ENCODE measurements at regions not wholly inside any gene's neighbourhood (a gene's known extent, or its start where the extent isn't known, plus 50 kb on each side); places are given as distances from the start of the nearest gene placed in this dataset.

- no peak for FAIRE-seq
These were observed 2206.0 kb downstream of the MRPL39 start for GRCh38 chr21:23401278-23401677.

GRCh38 chr21:23398726-23399125, 2208.6 kb downstream of the MRPL39 start:
- H4K20me1 ChIP-seq (ENCODE audit: insufficient read depth, low read length): no peaks in the 10 kb centered on the region
- H3K9ac ChIP-seq (ENCODE audit: low read length): no peak overlapping the region
- no peak overlapping the region for H3K4me2 ChIP-seq (ENCODE audit: low read length)
- H3K4me3 ChIP-seq (ENCODE audit: insufficient read depth, low read depth, low read length): no peak overlapping the region
- H3K4me1 ChIP-seq (ENCODE audit: insufficient read depth, low read length): no peaks in the 10 kb centered on the region
- no peak for TF ChIP-seq CTCF (IDR thresholded peaks at IDR 0.05; ENCODE audit: insufficient read depth, low read depth, low read length)
- TF ChIP-seq EZH2 (IDR thresholded peaks at IDR 0.05; ENCODE audit: insufficient read depth, low read length): no peak
- Mint-ChIP-seq H3K27ac (ENCODE audit: unreplicated experiment) (no peak overlapping the region), H3K36me3 (ENCODE audit: low read depth, unreplicated experiment) (no peaks in the 10 kb centered on the region), H3K4me1 (ENCODE audit: low read depth, unreplicated experiment) (no peaks in the 10 kb centered on the region), H3K27me3 (ENCODE audit: low read depth, unreplicated experiment) (no peaks in the 10 kb centered on the region), H3K4me3 (ENCODE audit: unreplicated experiment) (no peak overlapping the region), H3K9me3 (ENCODE audit: unreplicated experiment) (peaks cover 1% of the 10 kb centered on the region)
- H3K79me2 ChIP-seq (ENCODE audit: insufficient read depth, low read length): no peaks in the 10 kb centered on the region
- H2AFZ ChIP-seq (ENCODE audit: low read depth, low read length): no peak overlapping the region
- no peak overlapping the region for H3K27ac ChIP-seq (ENCODE audit: low read depth, low read length)
- no peak for DNase-seq (ENCODE audit: low read depth)
- H3K27me3 ChIP-seq (ENCODE audit: insufficient read depth, low read length): no peaks in the 10 kb centered on the region
- H3K9me3 ChIP-seq (ENCODE audit: insufficient read depth, low read depth, low read length): no peaks in the 10 kb centered on the region
- H3K36me3 ChIP-seq (ENCODE audit: insufficient read depth, low read length): no peaks in the 10 kb centered on the region
- no peak for FAIRE-seq

More at GRCh38 chr21:23401278-23401677, 2206.0 kb downstream of the MRPL39 start:
- Histone ChIP-seq H3K4me3 (ENCODE audit: insufficient read depth, low read depth, low read length) (no peak overlapping the region), H3K9me3 (ENCODE audit: insufficient read depth, low read depth, low read length) (no peaks in the 10 kb centered on the region), H4K20me1 (ENCODE audit: insufficient read depth, low read length) (no peaks in the 10 kb centered on the region), H3K4me2 (ENCODE audit: low read length) (no peak overlapping the region), H3K4me1 (ENCODE audit: insufficient read depth, low read length) (no peaks in the 10 kb centered on the region), H3K79me2 (ENCODE audit: insufficient read depth, low read length) (no peaks in the 10 kb centered on the region), H3K36me3 (ENCODE audit: insufficient read depth, low read length) (no peaks in the 10 kb centered on the region), H3K27ac (ENCODE audit: low read depth, low read length) (no peak overlapping the region), H3K27me3 (ENCODE audit: insufficient read depth, low read length) (no peaks in the 10 kb centered on the region), H2AFZ (ENCODE audit: low read depth, low read length) (no peak overlapping the region), H3K9ac (ENCODE audit: low read length) (no peak overlapping the region)
- H3K4me3 Mint-ChIP-seq (ENCODE audit: unreplicated experiment): no peak overlapping the region
- H3K36me3 Mint-ChIP-seq (ENCODE audit: low read depth, unreplicated experiment): no peaks in the 10 kb centered on the region
- no peak for TF ChIP-seq CTCF (IDR thresholded peaks at IDR 0.05; ENCODE audit: insufficient read depth, low read depth, low read length)
- no peak for DNase-seq (ENCODE audit: low read depth)
- no peak overlapping the region for H3K27ac Mint-ChIP-seq (ENCODE audit: unreplicated experiment)
- no peaks in the 10 kb centered on the region for H3K4me1 Mint-ChIP-seq (ENCODE audit: low read depth, unreplicated experiment)
- no peaks in the 10 kb centered on the region for H3K9me3 Mint-ChIP-seq (ENCODE audit: unreplicated experiment)
- H3K27me3 Mint-ChIP-seq (ENCODE audit: low read depth, unreplicated experiment): no peaks in the 10 kb centered on the region

- FAIRE-seq (no peak), DNase-seq (ENCODE audit: low read depth) (no peak)
- no peaks in the 10 kb centered on the region for H3K9me3 ChIP-seq (ENCODE audit: insufficient read depth, low read depth, low read length)
- H3K4me3 ChIP-seq (ENCODE audit: insufficient read depth, low read depth, low read length): no peak overlapping the region
- no peaks in the 10 kb centered on the region for H3K4me1 ChIP-seq (ENCODE audit: insufficient read depth, low read length)
- no peaks in the 10 kb centered on the region for H3K79me2 ChIP-seq (ENCODE audit: insufficient read depth, low read length)
- H3K4me3 Mint-ChIP-seq (ENCODE audit: unreplicated experiment): no peak overlapping the region
- H3K4me2 ChIP-seq (ENCODE audit: low read length): no peak overlapping the region
- no peaks in the 10 kb centered on the region for H3K36me3 ChIP-seq (ENCODE audit: insufficient read depth, low read length)
- H3K27me3 ChIP-seq (ENCODE audit: insufficient read depth, low read length): no peaks in the 10 kb centered on the region
- no peak for TF ChIP-seq EZH2 (IDR thresholded peaks at IDR 0.05; ENCODE audit: insufficient read depth, low read length)
- no peak for TF ChIP-seq CTCF (IDR thresholded peaks at IDR 0.05; ENCODE audit: insufficient read depth, low read depth, low read length)
- H3K9ac ChIP-seq (ENCODE audit: low read length): no peak overlapping the region
- no peaks in the 10 kb centered on the region for H4K20me1 ChIP-seq (ENCODE audit: insufficient read depth, low read length)
- no peaks in the 10 kb centered on the region for H3K4me1 Mint-ChIP-seq (ENCODE audit: low read depth, unreplicated experiment)
- peaks cover 1% of the 10 kb centered on the region for H3K9me3 Mint-ChIP-seq (ENCODE audit: unreplicated experiment)
- H3K27ac Mint-ChIP-seq (ENCODE audit: unreplicated experiment): no peak overlapping the region
- H2AFZ ChIP-seq (ENCODE audit: low read depth, low read length): no peak overlapping the region
- H3K36me3 Mint-ChIP-seq (ENCODE audit: low read depth, unreplicated experiment): no peaks in the 10 kb centered on the region
- H3K27ac ChIP-seq (ENCODE audit: low read depth, low read length): no peak overlapping the region
- no peaks in the 10 kb centered on the region for H3K27me3 Mint-ChIP-seq (ENCODE audit: low read depth, unreplicated experiment)
These were observed 2212.8 kb downstream of the MRPL39 start for GRCh38 chr21:23394458-23394857.

Measured in astrocyte (in vitro differentiated cells and primary cell).